MG63 (cell line): ENCODE measurements at regions not wholly inside any gene's neighbourhood (a gene's known extent, or its start where the extent isn't known, plus 50 kb on each side); places are given as distances from the start of the nearest gene placed in this dataset.

Source experiments
- DNase-seq: peaks from one replicate; pipeline ENCODE4 v3.0.0-alpha.2; 2020
- H3K27me3 ChIP-seq: fragments of 250-450 bp; sonication (Bioruptor Pico); 2 replicates; pipeline ENCODE4 v1.5.1; 2020; ENCODE audit warnings: mild to moderate bottlenecking, moderate library complexity
- H3K36me3 ChIP-seq: fragments of 250-450 bp; sonication (Bioruptor Pico); 2 replicates; pipeline ENCODE4 v1.5.1; 2020; ENCODE audit warnings: mild to moderate bottlenecking, moderate library complexity
- H3K4me3 ChIP-seq: fragments of 250-450 bp; sonication (Bioruptor Pico); 2 replicates; pipeline ENCODE4 v1.5.1; 2020; ENCODE audit warnings: mild to moderate bottlenecking, moderate library complexity
- H3K9me3 ChIP-seq: fragments of 250-450 bp; sonication (Bioruptor Pico); 2 replicates; pipeline ENCODE4 v1.5.1; 2020; ENCODE audit warnings: mild to moderate bottlenecking, moderate library complexity

- DNase-seq: no peak
- H3K4me3 ChIP-seq: no peak overlapping the region
- H3K27me3 ChIP-seq: no peaks in the 10 kb centered on the region
- H3K36me3 ChIP-seq: no peaks in the 10 kb centered on the region
- no peaks in the 10 kb centered on the region for H3K9me3 ChIP-seq
These were observed 249.4 kb downstream of the MEIS1 start for GRCh38 chr2:66684289-66684688.

DNA sequence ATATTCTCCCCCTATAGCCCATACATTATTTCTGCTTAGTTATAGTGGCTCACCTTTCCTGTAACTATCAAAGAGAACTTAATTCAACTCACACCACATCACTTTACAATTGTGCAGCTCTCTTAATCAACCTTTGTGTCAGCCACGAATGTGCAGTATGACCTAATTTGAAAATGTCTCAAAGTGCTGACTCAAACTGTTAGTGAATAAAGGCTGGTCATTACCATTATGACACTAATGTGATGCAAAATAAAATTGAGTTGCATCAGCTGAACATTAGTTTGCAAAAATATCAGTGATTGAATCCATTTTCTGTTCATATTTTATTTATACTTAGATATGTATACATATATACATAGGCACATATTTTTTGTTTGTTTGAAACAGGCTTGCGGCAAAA is 251.8 kb downstream of the MEIS1 start:
- DNase-seq: no peak
- Histone ChIP-seq H3K36me3 (no peaks in the 10 kb centered on the region), H3K9me3 (no peaks in the 10 kb centered on the region), H3K27me3 (no peaks in the 10 kb centered on the region), H3K4me3 (no peak overlapping the region)

- Histone ChIP-seq H3K36me3 (no peaks in the 10 kb centered on the region), H3K27me3 (no peaks in the 10 kb centered on the region), H3K9me3 (no peaks in the 10 kb centered on the region), H3K4me3 (no peak overlapping the region)
- DNase-seq: no peak
These were observed 254.0 kb downstream of the MEIS1 start for GRCh38 chr2:66688951-66689350.

- no peak overlapping the region for H3K4me3 ChIP-seq
- no peaks in the 10 kb centered on the region for H3K36me3 ChIP-seq
- H3K9me3 ChIP-seq: no peaks in the 10 kb centered on the region
- H3K27me3 ChIP-seq: no peaks in the 10 kb centered on the region
- no peak for DNase-seq
These were observed 254.6 kb downstream of the MEIS1 start for GRCh38 chr2:66689456-66690051.

- H3K9me3 ChIP-seq: no peaks in the 10 kb centered on the region
- DNase-seq: no peak
- no peak overlapping the region for H3K4me3 ChIP-seq
- H3K27me3 ChIP-seq: no peaks in the 10 kb centered on the region
- H3K36me3 ChIP-seq: no peaks in the 10 kb centered on the region
These were observed 256.4 kb downstream of the MEIS1 start for GRCh38 chr2:66691031-66691965.

GRCh38 chr2:66692521-66693054 is 257.7 kb downstream of the MEIS1 start:
- Histone ChIP-seq H3K4me3 (no peak overlapping the region), H3K27me3 (no peaks in the 10 kb centered on the region), H3K9me3 (no peaks in the 10 kb centered on the region), H3K36me3 (no peaks in the 10 kb centered on the region)
- DNase-seq: no peak

GRCh38 chr2:66693076-66693965 is 258.4 kb downstream of the MEIS1 start:
- H3K27me3 ChIP-seq: no peaks in the 10 kb centered on the region
- no peaks in the 10 kb centered on the region for H3K36me3 ChIP-seq
- DNase-seq: no peak
- H3K9me3 ChIP-seq: no peaks in the 10 kb centered on the region
- H3K4me3 ChIP-seq: no peak overlapping the region

DNA sequence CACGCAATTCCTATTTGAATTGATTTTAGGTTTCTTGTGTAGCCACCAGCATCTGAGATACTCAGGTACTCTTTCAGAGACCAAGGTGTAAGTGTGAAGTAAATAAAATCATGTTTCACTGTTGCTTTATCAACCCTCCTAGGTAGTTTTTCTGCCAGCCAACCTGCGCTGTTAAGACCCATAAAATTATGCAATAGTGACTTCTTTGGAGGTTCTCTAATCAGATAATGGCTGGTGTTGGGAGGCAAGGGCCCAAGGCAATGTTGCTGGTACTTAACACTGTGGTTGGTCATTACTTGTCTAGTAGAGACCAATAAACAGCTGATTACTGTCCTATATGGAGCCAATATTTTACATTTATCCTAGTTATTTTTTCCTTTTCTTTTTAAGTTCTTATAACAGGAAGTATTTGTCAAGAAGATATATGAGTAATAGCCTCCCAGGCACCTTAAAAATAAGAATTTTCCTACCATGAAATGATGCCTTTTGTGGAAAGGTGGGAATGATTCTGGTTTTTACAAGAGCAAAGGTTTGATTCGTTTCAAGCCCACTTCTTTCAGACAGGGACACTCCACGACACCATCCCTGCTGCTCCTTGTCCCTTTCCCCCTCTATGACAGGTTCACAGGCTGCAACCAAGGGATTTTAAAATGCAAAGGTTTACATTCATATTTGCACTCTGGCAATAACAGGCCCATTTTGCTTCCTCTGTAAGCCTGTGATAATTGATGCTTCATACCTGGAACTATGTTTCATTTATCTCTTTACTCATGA is 259.3 kb downstream of the MEIS1 start:
- Histone ChIP-seq H3K27me3 (no peaks in the 10 kb centered on the region), H3K4me3 (no peak overlapping the region), H3K9me3 (no peaks in the 10 kb centered on the region), H3K36me3 (no peaks in the 10 kb centered on the region)
- no peak for DNase-seq

- Histone ChIP-seq H3K27me3 (no peaks in the 10 kb centered on the region), H3K9me3 (no peaks in the 10 kb centered on the region), H3K36me3 (no peaks in the 10 kb centered on the region), H3K4me3 (no peak overlapping the region)
- DNase-seq: no peak
These were observed 260.4 kb downstream of the MEIS1 start for GRCh38 chr2:66695226-66695735.

DNA sequence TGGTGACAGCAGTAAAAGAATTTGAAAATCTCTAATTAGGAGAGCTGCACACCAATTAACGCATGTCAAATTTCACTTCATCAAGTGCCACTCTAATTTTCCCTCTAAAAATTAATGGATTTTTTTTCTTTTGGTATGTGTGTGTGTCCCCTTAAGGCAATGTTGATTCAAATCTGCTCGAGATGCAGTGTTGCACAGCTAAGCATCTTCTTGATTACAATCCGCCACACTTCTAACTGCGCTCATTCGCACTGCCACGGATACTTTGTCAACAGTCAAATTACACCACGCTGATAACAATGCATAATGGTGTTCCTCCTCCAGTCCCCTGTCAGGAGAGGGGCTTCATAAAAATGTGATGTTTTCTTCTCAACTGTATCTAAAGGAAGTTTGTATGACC is 261.4 kb downstream of the MEIS1 start:
- H3K27me3 ChIP-seq: no peaks in the 10 kb centered on the region
- no peaks in the 10 kb centered on the region for H3K9me3 ChIP-seq
- DNase-seq: no peak
- no peaks in the 10 kb centered on the region for H3K36me3 ChIP-seq
- H3K4me3 ChIP-seq: no peak overlapping the region

DNA sequence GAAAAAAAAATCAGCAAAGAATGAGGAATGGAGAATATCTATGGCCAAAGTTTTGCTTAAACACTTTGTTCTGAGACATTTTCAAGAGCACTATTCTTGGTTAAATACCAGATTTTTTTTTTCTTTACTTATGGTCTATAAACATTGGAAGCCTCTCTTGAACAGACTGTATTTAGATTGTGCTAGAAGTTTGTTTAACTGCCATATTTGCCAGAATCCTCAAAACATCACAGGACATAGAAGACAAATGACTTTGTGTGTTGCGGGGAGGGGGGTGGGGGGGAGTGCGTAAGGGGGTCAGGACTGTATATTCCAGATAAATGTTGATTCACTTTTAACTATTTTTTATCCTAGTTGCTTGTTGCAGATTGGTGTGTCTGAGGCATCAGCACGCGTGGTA is 262.0 kb downstream of the MEIS1 start:
- Histone ChIP-seq H3K27me3 (no peaks in the 10 kb centered on the region), H3K9me3 (no peaks in the 10 kb centered on the region), H3K36me3 (no peaks in the 10 kb centered on the region), H3K4me3 (no peak overlapping the region)
- no peak for DNase-seq

GRCh38 chr2:66697366-66697765 is 262.4 kb downstream of the MEIS1 start:
- Histone ChIP-seq H3K4me3 (no peak overlapping the region), H3K36me3 (no peaks in the 10 kb centered on the region), H3K9me3 (no peaks in the 10 kb centered on the region), H3K27me3 (no peaks in the 10 kb centered on the region)
- no peak for DNase-seq

GRCh38 chr2:66698091-66698490 is 263.2 kb downstream of the MEIS1 start:
- H3K9me3 ChIP-seq: no peaks in the 10 kb centered on the region
- no peak for DNase-seq
- H3K36me3 ChIP-seq: no peaks in the 10 kb centered on the region
- no peak overlapping the region for H3K4me3 ChIP-seq
- H3K27me3 ChIP-seq: no peaks in the 10 kb centered on the region

DNA sequence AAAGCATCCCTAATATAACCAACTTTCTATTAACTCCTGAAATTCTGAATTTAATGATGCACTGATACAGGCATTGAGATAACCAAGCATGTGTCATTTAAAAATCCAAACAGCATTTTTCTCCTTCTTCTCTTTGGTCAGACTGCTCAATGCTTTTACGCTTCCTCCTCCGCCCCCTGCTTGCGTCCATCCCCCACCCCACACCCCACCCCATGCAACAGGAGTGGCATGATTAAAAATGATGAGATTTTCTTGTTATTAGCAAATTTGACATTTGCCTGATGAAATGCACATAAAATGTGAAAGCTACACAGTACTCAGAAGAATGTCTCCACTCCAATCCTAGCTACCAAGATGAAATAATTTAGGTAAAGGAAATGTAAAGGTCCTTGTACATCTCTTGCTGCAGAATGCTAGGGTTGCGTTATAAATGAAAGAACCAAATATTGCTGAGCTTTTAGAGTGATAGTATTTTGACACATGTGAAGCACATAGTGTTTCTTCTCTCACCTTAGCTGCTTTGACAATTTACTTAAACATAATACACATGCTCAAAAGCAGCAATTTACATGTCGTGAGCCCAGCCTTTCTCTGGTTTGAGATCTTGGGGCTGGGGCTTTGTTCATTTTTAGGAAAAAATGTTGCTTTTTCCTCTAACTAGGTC is 263.8 kb downstream of the MEIS1 start:
- Histone ChIP-seq H3K36me3 (no peaks in the 10 kb centered on the region), H3K4me3 (no peak overlapping the region), H3K27me3 (no peaks in the 10 kb centered on the region), H3K9me3 (no peaks in the 10 kb centered on the region)
- DNase-seq: no peak

- no peaks in the 10 kb centered on the region for H3K36me3 ChIP-seq
- H3K9me3 ChIP-seq: no peaks in the 10 kb centered on the region
- DNase-seq: no peak
- no peak overlapping the region for H3K4me3 ChIP-seq
- H3K27me3 ChIP-seq: no peaks in the 10 kb centered on the region
These were observed 264.5 kb downstream of the MEIS1 start for GRCh38 chr2:66699416-66699792.
